LHCN-M2 (cell line): ENCODE measurements at regions not wholly inside any gene's neighbourhood (a gene's known extent, or its start where the extent isn't known, plus 50 kb on each side); places are given as distances from the start of the nearest gene placed in this dataset.
"Not testable (repeated sequence)": the region's sequence is repeated elsewhere in the genome, so short reads cannot be mapped to it uniquely, and the experiment has no call there.

ENCODE experiments used
- DNase-seq: peaks from one replicate; pipeline ENCODE4 v3.0.0-alpha.2; 2012; ENCODE audit warnings: low read depth

DNA sequence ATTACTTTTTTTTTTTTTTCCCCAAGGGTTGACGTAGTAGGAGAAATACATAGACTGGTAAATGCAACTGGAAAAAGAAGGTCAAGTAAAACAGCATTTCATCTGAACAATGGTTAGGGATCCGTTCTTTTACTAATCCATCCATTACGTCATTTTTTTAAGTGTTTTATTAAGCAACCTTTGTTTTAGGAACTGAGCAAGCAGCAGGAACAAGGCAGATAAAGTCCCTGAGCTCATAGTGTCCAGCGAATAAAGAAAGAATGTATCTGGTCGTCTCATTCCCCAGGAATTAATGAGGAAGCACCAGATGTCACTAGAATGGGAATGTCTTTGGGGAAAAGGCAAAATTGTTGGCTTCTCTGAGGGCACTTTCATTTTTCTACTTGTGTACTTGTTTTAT is 842.4 kb downstream of the TDRD15 start:
- DNase-seq, result no peak

DNA sequence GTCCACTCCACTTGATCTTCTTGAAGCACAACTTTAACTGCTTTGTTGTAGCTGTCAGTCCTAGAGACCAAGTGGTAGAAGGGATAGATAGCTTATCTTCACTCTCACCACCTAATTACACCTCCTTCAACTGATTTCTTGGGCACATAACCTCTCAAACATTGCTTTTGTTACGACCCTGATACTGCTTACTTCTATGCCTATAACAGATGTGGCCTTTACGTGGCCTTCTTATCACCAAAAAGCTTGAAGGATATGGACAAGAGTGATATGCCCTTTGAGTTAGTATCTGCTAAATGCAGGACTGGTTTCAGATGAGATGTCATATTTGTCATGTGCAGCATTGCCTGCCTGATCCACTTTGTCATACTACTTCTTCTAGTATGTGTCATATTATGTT is 847.2 kb downstream of the TDRD15 start:
- DNase-seq, result no peak

DNA sequence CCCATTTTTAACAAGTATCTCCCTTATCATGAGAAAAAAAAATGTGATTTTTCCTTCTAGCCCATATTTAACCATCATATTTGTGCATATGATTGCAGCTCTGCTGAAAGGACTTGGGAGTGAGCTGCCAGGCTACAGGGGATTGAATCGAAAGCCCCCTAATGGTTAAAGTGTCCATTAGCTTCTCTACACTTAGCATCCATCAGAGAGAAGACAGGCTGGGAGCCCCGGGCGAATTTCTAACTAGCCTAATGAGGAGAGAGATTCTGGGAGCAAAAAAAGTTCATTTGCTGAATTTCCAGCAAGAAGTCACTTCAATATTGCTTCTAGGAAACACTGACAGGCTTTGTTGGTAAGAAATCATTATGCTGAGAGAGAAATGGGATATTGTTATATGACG is 848.8 kb downstream of the TDRD15 start:
- DNase-seq, result no peak

DNA sequence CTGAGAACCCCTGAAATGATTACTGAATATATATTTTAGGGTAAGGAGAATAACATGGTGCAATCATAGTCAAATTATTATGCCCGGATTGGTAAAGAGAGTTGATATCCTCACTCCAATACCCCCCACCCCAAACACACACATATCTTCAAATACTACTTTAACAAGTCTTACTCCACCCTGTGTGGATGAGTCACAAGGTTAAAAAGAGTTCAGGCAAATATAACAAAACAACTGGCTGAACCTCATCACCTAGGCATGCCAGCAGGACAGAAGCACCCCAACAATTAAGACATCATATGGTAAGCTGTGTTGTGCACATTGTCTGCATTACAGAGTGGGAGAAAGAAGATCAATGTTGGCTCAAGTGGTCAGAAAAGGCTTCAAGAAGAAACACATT is 857.4 kb downstream of the TDRD15 start:
- no peak for DNase-seq

DNA sequence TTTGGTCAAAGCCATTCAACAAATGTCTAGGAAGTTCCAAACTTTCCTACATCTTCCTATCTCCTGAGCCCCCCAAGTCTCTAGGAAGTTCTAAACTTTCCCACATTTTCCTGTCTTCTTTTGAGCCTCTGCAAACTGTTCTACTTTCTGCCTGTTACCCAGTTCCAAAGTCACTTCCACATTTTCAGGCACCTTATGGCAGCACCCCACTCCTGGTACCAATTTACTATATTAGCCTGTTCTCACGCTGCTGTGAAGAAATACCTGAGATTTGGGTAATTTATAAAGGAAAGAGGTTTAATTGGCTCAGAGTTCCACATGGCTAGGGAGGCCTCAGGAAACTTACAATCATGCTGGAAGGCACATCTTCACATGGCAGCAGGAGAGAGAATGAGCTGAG is 869.2 kb downstream of the TDRD15 start:
- DNase-seq, result no peak

DNA sequence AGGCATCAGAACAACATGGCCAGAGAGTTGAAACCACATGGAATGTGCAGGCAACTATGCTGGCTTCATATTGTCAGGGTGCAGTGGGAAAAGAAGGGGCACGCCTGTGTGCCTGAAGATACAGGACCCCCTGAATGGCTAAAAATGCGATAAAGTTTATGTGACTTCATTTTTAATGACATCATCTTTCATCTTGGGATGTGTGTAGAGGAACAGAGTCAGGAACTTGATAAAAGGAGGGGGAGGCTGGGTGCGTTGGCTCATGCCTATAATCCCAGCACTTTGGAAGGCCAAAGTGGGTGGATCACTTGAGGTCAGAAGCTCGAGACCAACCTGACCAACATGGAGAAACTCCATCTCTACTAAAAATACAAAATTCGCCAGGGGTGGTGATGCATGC is 872.6 kb downstream of the TDRD15 start:
- no peak for DNase-seq

DNA sequence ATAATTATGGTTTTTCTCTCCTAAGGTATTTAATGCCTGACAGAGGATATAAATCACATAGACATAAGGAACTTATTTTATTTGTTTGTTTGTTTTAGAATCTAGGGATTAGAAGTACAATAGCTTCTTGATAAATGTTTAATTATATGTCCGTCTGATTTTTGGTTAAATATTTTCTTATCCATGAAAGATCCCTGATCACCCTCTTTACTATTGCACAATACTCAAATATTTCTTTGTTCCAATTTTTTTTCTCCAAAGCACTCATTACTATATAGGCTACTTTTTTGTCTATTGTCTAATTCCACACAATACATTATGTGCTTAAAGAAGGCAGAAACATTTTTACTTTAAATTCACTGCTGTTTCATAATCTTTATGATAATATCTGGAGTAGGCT is 875.8 kb downstream of the TDRD15 start:
- no peak for DNase-seq

DNA sequence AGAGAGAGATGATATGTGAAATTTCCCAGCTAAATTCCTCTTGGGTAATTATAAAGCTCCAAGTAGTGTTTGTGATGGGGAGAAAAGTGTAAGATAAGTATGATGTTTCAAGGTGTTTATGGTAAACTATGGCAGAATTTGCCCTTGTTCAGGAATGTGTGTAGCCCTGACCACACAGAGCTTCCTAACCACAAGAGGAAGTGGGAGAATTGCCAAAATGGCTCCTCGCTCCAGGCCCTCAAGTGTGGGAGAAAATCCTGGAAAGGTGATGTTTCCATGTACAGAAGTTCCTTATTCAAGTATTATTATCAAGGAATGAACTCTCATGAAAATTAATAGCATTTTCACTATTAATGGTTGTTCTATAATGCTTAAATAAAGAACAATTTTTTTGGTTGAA is 878.3 kb downstream of the TDRD15 start:
- no peak for DNase-seq

DNA sequence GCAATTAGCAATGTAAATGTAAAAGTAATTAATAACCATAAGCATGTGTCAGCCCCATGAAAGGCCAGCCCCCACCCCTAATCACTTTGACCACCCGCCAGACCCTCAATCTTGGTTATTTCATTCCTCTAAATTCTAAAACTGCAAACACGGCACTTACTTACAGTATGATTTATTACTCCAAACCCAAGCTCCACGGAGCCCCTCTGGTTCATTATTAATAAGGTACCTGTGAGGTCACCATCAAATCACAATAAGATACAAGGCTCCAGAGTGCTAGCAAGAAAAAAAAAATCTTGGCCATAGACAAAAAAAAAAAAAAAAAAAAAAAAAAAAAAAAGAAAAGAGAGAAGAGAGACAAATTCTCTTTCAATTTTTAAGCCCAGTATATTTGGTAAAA is 879.5 kb downstream of the TDRD15 start:
- DNase-seq, result no peak

DNA sequence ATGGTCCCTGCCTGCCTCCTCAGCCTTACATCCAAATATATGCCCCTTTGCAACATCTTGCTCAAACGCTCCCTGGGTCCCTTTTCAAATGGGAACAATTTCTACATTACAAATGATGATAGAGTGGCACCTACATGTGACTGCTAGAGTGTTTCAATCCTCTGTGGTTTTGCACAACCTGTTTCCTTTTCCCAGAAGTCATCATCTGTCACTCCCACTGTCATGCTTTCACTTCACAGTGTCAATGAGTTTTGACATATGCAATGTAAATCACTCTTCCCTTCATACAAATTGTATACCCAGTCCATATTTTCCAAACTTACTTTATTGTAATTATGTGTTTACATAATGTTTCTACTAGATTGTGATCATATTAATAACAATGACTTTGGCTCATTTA is 887.3 kb downstream of the TDRD15 start:
- DNase-seq, result no peak

DNA sequence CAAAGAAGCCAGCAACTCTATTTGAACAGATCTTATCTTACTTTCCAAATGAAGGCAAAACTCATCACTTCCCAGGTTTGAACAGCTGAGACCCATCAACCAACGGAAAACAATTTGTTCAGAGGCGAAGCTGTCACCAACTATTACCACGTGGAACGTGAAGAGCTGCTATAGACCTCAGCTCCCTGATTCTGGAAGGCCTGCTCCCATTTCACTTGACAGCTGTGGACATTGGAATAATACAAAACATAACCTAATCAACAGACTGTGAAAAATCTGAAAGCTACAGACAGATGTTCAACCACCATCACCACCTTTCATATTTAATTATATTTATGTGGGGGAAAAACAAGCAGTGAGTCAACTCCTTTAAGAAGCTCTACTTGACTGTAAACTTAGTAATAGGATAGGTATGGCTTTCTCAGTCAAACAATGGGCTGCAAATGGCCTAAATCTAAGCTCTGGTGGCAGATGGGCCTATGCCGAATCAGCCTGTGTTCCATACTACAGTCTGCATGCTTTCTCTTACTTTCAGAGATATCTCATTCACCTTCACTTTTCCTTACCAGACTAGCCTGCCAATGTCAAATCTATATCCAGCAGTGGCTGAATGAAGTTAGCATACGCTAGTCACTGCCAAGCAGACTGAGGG is 896.4 kb downstream of the TDRD15 start:
- DNase-seq, result no peak

DNA sequence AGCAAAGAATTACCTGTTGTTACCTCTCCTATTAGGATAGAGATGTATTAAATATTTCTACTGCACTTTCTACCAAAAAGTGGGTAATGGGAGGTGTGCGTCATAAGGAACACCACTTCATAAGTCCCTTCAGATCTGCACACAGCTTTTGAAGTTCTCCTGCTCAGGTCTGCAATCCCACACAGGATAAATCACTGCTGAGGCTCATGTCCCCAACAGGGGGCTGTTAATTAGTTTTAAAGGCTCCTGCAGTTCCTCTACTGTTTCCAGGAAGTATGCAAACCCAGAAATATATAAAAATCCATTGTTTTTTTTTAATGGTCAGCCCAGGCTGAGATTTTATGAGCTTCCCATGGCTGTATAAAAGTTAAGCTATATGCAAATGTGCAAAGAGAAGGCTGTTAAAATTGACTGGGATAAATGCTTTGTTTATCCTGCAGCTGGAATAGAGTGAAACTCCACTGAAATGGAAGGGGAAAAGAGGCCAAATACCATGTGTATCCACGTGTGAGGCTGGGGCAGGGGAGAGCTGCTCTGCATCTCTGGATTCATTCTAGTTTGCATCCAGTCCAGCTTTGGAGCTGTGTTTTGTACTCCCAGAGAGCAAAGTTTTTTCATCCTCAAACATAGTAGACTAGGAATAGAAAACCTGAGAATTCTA is 903.7 kb downstream of the TDRD15 start:
- DNase-seq, result no peak

DNA sequence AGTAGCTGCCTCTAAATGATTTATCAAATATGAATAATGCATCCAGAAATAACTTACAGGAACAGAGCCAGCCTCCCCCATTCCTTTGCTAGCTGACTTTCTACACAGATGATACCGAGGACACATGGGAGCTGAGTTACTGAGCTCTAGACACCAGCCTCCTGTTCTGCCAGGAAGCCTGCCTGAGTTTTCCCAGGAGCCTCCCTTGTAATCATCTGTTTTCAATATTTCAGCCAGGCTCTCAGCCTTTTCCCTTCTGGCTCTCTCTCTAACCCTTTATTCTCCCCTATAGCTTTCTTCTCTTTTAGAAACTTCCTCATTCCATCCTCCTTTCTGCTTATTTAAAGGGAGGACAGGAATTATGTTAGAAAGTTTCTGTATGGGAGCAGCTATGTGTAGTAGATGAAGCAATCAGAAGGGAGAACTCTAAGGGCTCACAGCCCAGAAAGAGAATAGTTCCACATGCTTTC is 911.6 kb downstream of the TDRD15 start:
- no peak for DNase-seq

DNA sequence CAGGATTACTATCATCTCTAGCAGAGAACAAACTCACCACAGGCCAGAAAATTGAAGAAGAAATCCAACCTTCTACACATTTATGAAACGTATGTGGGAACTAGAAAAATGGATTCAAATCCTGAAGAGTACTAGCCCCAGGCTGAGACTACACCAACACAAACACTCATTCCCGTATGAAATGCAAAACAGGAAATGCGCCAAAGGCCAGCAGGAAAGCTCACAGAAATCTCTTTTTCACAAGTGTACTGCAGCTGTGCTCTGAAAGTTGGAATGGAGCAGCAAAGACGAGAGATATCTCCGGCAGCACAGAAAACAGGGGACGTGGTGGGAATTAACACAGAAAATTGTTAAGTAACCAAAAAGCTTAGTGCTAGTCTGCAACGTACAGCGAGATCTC is 913.5 kb downstream of the TDRD15 start:
- no peak for DNase-seq

DNA sequence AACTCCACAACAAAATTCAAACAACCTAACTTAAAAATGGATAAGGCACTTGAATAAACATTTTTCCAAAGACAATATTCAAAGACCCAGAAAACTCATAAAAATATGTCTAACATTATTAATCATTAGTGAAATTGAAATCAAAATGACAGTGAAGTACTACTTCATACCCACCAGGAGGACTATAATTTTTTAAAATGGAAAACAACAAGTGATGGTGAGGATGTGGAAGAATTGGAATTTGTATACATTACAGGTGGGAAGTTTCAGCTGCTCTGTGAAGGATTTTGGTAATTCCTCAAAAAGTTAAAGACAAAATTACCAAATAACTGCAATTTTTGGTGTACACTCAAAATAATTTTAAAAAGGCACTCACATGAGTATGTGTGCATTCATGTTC is 920.0 kb downstream of the TDRD15 start:
- DNase-seq, result no peak

DNA sequence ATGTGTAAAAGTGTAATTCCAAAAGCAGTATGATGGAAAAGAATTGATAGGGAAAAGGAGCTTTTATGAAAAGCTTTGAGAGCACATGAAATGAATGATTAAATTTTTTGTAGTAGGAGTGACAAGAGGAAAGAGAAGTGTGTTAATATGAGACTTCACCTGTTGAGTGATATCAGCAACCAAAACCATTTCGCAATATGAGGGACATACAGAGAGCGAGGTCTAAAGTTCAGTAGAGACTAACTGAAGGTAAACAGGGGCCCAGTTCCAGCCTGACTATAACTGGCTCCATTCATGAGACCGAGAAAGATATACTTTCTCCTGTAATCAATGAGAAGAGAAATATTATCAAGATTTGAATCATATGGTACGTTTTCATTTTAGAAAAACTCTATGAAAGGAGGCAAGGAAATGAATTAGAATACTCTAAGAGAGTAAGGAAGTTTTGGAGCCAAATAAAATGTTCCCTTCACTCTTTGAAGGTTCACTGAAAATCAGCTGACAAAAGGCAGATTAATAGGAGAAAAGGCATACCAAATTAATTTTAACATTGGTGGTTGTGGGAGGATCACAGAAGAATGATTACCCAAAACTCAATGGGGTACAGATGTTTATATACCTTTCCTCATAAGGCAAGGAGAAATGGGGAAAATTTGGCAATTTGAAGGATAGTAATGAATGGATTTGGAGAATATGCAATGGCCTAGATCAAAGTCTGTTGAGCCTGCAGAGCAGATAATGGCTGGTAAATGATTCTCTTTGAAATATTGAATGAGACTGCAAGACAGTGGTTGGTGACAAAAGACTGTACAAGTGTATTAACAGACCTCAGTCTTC is 932.2 kb downstream of the TDRD15 start:
- no peak for DNase-seq

DNA sequence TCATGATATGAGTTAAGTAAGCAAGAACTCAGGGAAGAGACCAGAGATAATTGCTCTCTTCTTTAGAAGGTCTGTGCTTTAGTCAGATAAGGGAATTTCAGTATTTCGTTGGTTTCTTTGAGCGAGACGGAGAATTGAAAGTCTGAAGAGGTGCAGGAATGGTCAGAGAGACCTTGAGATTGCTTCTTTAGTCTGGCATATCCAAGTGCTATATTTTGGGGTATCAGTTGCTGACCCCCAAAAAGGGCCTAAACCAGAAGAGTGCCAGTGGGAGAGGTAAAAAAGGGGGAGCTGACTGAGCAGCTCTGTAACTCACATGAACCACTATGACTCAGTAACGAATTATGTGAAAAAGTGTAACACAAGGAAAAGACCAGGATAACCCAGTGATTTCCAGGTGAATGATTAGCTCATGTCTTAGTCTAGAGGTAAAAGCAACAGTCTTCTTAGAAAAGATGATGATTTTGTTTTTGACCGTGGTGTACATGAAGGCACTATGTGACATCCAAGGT is 932.9 kb downstream of the TDRD15 start:
- DNase-seq, result no peak

DNA sequence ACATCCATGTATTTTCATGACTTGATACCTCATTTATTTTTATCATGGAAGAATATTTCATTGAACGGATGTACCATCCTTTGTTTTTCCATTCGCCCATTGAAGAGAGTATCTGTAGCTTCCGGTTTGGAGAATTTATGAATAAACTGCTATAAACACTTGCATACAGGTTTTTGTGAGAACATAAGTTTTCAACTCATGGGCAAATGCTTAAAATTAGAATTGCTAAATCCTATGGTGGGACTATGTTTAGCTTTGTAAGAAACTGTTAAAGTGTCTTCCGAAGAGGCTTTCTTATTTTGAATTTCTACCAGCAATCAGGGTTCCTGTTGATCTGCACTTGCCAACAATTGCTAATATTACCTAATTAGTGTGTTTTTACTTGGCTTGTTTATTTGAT is 938.9 kb downstream of the TDRD15 start:
- DNase-seq, result no peak

DNA sequence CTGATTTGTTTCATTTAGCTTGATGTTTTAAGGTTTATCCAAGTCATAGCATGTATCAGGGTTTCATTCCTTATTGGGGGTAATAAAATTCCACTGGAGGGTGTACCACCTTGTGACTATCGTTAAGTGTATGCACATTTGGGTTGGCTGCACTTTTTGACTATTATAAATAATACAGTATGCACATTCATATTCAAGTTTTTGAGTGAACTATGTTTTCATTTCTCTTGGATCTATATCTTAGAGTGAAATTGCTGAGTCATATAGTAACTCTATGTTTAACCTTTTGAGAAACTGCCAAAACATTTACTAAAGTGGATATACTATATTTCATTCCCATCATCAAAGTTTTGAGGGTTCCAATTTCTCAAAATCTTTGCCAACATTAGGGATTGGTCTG is 952.7 kb downstream of the TDRD15 start:
- no peak for DNase-seq

DNA sequence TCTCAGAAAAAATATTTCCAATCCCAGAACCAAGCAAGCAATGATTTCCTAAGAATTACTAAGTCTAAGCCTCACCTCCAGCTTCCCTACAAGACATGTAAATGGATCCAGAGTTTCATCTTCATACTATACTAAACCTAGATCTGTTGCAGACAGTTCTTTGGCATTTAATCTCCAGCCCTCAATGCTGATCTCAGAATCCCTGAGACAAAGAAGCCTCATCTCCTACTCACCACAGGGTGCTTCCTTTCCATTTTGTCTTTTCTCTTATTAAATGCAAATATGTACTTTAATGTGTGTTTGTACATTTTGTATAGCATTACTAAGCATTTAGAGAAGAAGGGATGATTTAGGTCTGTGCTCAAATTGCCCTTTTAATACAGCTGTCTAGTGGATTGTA is 954.9 kb downstream of the TDRD15 start:
- DNase-seq, result no peak

DNA sequence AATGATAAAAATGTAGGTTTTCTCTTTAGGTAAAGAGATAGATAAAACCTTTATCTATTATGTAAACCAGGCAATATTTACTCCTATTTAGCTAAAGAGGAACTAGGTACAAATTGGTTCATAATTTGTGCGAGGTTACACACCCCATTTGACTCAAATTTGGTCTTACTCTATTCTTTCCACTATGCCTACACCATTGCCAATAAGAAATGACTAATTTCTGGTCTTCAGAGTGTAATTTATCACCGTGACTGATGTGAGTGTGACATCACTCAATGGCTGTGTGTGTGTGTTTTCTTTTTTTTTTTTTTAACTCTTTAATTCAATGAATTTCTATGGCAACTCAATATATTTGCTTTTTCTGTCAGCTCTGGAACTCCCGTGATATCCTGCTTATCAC is 955.8 kb downstream of the TDRD15 start:
- no peak for DNase-seq

DNA sequence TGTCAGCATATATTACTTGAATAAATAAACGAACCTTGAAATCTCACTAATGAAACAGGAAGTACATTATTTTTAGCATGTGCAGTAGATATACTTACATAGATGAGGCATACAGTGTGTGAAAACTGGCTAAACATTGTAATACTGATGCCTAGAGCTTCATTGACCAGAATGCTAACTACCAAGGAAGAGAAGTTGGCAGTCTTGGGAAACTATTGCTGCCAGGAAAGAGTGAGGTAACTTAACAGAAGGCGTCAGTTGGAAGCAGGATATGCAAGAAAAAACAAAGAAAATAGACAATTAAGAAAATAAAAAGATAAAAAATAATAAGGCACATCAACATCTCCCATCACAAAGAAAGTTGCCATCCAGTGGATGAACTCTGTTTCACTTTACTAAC is 963.0 kb downstream of the TDRD15 start:
- DNase-seq, result no peak

DNA sequence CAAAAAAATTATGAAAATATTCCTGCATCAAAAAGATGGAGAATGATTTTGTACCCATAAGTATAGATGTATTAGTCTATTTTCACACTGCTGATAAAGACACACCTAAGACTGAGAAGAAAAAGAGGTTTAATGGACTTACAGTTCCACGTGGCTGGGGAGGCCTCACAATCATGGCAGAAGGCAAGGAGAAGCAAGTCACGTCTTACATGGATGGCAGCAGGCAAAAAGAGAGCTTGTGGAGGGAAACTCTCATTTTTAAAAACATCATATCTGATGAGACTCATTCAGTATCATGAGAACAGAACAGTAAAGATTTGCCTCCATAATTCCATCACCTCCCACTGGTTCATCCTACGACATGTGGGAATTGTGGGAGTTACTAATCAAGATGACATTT is 979.8 kb downstream of the TDRD15 start:
- DNase-seq, result not testable (repeated sequence)
